ENCODE measurements at regions not wholly inside any gene's neighbourhood (a gene's known extent, or its start where the extent isn't known, plus 50 kb on each side); places are given as distances from the start of the nearest gene placed in this dataset.

GRCh38 chr5:27093279-27093678 lies 54.9 kb upstream of the CDH9 start:
- Histone ChIP-seq H3K9me3 (ENCODE audit: insufficient read depth in 2 of 2, low read depth in 1 of 2, low read length in 1 of 2) (no peaks in the 10 kb centered on the region), H2BK20ac (ENCODE audit: low read length) (no peak overlapping the region), H4K91ac (replicated peaks; ENCODE audit: insufficient read length, low read length) (no peak overlapping the region), H2AK5ac (ENCODE audit: low read depth, low read length) (no peak overlapping the region), H3K4ac (replicated peaks; ENCODE audit: insufficient read length, low read depth, low read length) (no peak overlapping the region), H3K27me3 (replicated peaks in 1 of 4; ENCODE audit: control insufficient read depth in 3 of 4, extremely low read depth in 1 of 4, insufficient read depth in 3 of 4, low read length in 3 of 4) (no peaks in the 10 kb centered on the region), H4K8ac (ENCODE audit: extremely low read depth, insufficient read depth, low read length) (no peak overlapping the region), H3K4me1 (replicated peaks in 1 of 4; ENCODE audit: control insufficient read depth in 3 of 4, insufficient read depth in 4 of 4, low read length in 3 of 4) (peaks cover 0 to 2% (median 0%) of the 10 kb centered on the region in 4 experiments; a peak in 1 of 7 replicates), H3K23ac (ENCODE audit: insufficient read length) (no peak overlapping the region), H2BK5ac (ENCODE audit: low read depth, low read length) (no peak overlapping the region), H2AFZ (ENCODE audit: low read length) (no peak overlapping the region), H3K9ac (replicated peaks in 1 of 4; ENCODE audit: extremely low read depth in 1 of 4, low read depth in 3 of 4, low read length in 3 of 4) (no peak overlapping the region), H3K18ac (ENCODE audit: extremely low read depth, low read length) (no peak overlapping the region), H3K4me2 (ENCODE audit: insufficient read depth in 1 of 2, low read depth in 2 of 2, low read length in 2 of 2) (no peak overlapping the region), H3K79me2 (ENCODE audit: control insufficient read depth in 1 of 2, insufficient read depth in 2 of 2, low read length in 2 of 2) (no peaks in the 10 kb centered on the region), H3K56ac (replicated peaks; ENCODE audit: insufficient read length, low read depth, low read length) (no peak overlapping the region), H3K4me3 (ENCODE audit: extremely low read depth in 1 of 4, insufficient read depth in 2 of 4, low read depth in 3 of 4, low read length in 4 of 4) (no peak overlapping the region), H2BK15ac (ENCODE audit: low read length) (no peak overlapping the region), H4K5ac (ENCODE audit: insufficient read length, low read depth, low read length) (no peak overlapping the region), H2BK12ac (ENCODE audit: low read depth, low read length) (no peak overlapping the region), H3K23me2 (ENCODE audit: low read depth, low read length) (no peaks in the 10 kb centered on the region; the same call in 1 of the 2 replicates), H3K79me1 (ENCODE audit: low read depth, low read length) (no peaks in the 10 kb centered on the region), H4K20me1 (replicated peaks in 1 of 2; ENCODE audit: control insufficient read depth in 1 of 2, insufficient read depth in 2 of 2, low read length in 2 of 2) (no peaks in the 10 kb centered on the region), H3K14ac (ENCODE audit: insufficient read length) (no peak overlapping the region), H3K36me3 (ENCODE audit: control insufficient read depth in 2 of 4, insufficient read depth in 4 of 4, low read length in 3 of 4) (no peaks in the 10 kb centered on the region), H3K27ac (ENCODE audit: low read depth, low read length) (no peak overlapping the region), H2BK120ac (replicated peaks; ENCODE audit: low read depth, low read length) (no peak overlapping the region)
- 96% methylated on average over 2 of the region's 2 CpGs; no CpG with 5 or more reads in 1 of the 2 experiments for WGBS, 2 experiments (ENCODE audit: extremely low coverage in 1 of 2, insufficient coverage in 1 of 2, insufficient read length in 1 of 2, insufficient replicate concordance in 2 of 2, low coverage in 1 of 2, low lambda C conversion rate in 2 of 2, missing lambda C conversion rate in 1 of 2)
- CTCF ChIA-PET (ENCODE audit: partially characterized antibody) = interaction anchor here (0.6 to 0.8 kb wide), 4 partner anchors 36 to 507 kb away, joined by 3 to 4 read pairs (median 3); no protein-coding TSS in a partner anchor
- FAIRE-seq (no peak), DNase-seq (ENCODE audit: low read depth in 1 of 2, low spot score in 2 of 2) (no peak)
- no peak for TF ChIP-seq POLR2AphosphoS5 (IDR thresholded peaks at IDR 0.05; ENCODE audit: low read depth, low read length)
- TF ChIP-seq BRCA1 (IDR thresholded peaks at IDR 0.05; ENCODE audit: low read depth, low read length) = no peak
- TF ChIP-seq GABPA (IDR thresholded peaks at IDR 0.05; ENCODE audit: borderline replicate concordance, insufficient read depth, low read length) = no peak
- TF ChIP-seq EGR1 (IDR thresholded peaks at IDR 0.05; ENCODE audit: borderline replicate concordance, low read depth, low read length) = no peak
- no peak for TF ChIP-seq SUZ12 (IDR thresholded peaks at IDR 0.05; ENCODE audit: low read length)
- no peak for TF ChIP-seq BACH1 (IDR thresholded peaks at IDR 0.05; ENCODE audit: low read length)
- no peak for TF ChIP-seq CBX8 (IDR thresholded peaks at IDR 0.05; ENCODE audit: borderline replicate concordance, low read depth, low read length)
- no peak for TF ChIP-seq NRF1 (IDR thresholded peaks at IDR 0.05; ENCODE audit: low read depth, low read length)
- TF ChIP-seq CTBP2 (IDR thresholded peaks at IDR 0.05; ENCODE audit: borderline replicate concordance, insufficient read depth, insufficient read length, low read length) = no peak
- no peak for TF ChIP-seq CEBPB (IDR thresholded peaks at IDR 0.05; ENCODE audit: low read depth, low read length)
- no peak for TF ChIP-seq TCF12 (IDR thresholded peaks at IDR 0.05; ENCODE audit: low read depth, low read length)
- POLR2A ChIA-PET (ENCODE audit: partially characterized antibody) = no interaction called here

All from H1 (cell line).